ENCODE measurements at regions not wholly inside any gene's neighbourhood (a gene's known extent, or its start where the extent isn't known, plus 50 kb on each side); places are given as distances from the start of the nearest gene placed in this dataset.

GRCh38 chr15:36363335-36363734 is 216.1 kb upstream of the CDIN1 start:
- no CpG with 5 or more reads among the region's 4 CpGs for WGBS (ENCODE audit: insufficient coverage)
- H3K79me2 ChIP-seq (ENCODE audit: control insufficient read depth, insufficient read depth, low read length) = no peaks in the 10 kb centered on the region
- ChIA-PET POLR2A (no interaction called here), CTCF (no interaction called here)
- no peaks in the 10 kb centered on the region for H3K36me3 ChIP-seq (replicated peaks in 1 of 2; ENCODE audit: control extremely low read depth in 1 of 2, control insufficient read depth in 1 of 2, extremely low read depth in 1 of 2, insufficient read depth in 2 of 2, low read length in 1 of 2)
- Mint-ChIP-seq H3K9me3 (ENCODE audit: insufficient read depth) (no peaks in the 10 kb centered on the region), H3K27ac (no peak overlapping the region), H3K27me3 (no peaks in the 10 kb centered on the region), H3K4me3 (no peak overlapping the region), H3K4me1 (no peaks in the 10 kb centered on the region)
- no peak overlapping the region for H3K4me2 ChIP-seq (replicated peaks; ENCODE audit: low read depth, low read length, poor library complexity, severe bottlenecking)
- no peak overlapping the region for H3K4me3 ChIP-seq (ENCODE audit: control extremely low read depth in 1 of 5, extremely low read depth in 1 of 5, insufficient read depth in 1 of 5, low read depth in 2 of 5, low read length in 4 of 5)
- intact Hi-C loops (cut with micrococcal nuclease) = no loop called here
- H2AFZ ChIP-seq (ENCODE audit: insufficient read depth, low read depth, low read length, poor library complexity, severe bottlenecking) = no peak overlapping the region
- TF ChIP-seq, protein P1, sequence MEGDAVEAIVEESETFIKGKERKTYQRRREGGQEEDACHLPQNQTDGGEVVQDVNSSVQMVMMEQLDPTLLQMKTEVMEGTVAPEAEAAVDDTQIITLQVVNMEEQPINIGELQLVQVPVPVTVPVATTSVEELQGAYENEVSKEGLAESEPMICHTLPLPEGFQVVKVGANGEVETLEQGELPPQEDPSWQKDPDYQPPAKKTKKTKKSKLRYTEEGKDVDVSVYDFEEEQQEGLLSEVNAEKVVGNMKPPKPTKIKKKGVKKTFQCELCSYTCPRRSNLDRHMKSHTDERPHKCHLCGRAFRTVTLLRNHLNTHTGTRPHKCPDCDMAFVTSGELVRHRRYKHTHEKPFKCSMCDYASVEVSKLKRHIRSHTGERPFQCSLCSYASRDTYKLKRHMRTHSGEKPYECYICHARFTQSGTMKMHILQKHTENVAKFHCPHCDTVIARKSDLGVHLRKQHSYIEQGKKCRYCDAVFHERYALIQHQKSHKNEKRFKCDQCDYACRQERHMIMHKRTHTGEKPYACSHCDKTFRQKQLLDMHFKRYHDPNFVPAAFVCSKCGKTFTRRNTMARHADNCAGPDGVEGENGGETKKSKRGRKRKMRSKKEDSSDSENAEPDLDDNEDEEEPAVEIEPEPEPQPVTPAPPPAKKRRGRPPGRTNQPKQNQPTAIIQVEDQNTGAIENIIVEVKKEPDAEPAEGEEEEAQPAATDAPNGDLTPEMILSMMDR (IDR thresholded peaks at IDR 0.05) = no peak
- no peak for TF ChIP-seq EZH2 (IDR thresholded peaks at IDR 0.05; ENCODE audit: borderline replicate concordance, insufficient read depth, low read depth, low read length, poor library complexity, severe bottlenecking)
- no peak overlapping the region for H3K27ac ChIP-seq (ENCODE audit: low read length in 2 of 2)
- no peak overlapping the region for H3K9ac ChIP-seq (ENCODE audit: low read length)
- no peaks in the 10 kb centered on the region for H4K20me1 ChIP-seq (ENCODE audit: control insufficient read depth, insufficient read depth, low read length, poor library complexity, severe bottlenecking)
- no peaks in the 10 kb centered on the region for H3K4me1 ChIP-seq (ENCODE audit: control insufficient read depth in 2 of 2, insufficient read depth in 2 of 2, low read length in 2 of 2)
- DNase-seq (no peak), ATAC-seq (ENCODE audit: low read depth) (no peak)
- no peaks in the 10 kb centered on the region for H3K9me3 ChIP-seq (ENCODE audit: control extremely low read depth in 1 of 3, control insufficient read depth in 2 of 3, insufficient read depth in 1 of 3, low read length in 2 of 3)
- H3K27me3 ChIP-seq (replicated peaks in 1 of 4; ENCODE audit: control extremely low read depth in 1 of 4, control insufficient read depth in 3 of 4, insufficient read depth in 4 of 4, low read length in 3 of 4) = no peaks in the 10 kb centered on the region

DNA sequence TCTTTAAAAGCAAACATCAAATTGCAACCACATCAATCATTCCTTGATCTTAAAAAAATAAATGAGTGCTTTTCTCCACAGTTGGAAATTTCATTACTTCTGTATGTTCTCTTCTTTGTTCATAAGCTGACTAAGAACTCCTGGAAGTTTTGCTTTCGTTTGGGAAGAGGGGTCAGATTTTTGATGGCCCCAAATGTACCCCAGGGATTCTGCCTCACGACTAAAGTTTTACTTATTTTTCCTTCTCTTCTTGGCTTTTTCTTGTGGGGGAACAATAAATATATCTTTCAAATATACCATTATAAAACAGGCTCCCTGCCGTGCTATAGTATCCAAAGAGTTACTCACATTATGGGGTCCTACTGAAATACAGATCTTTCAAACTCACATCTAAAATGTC is 215.0 kb upstream of the CDIN1 start:
- Histone ChIP-seq H4K20me1 (ENCODE audit: control insufficient read depth, insufficient read depth, low read length, poor library complexity, severe bottlenecking) (no peaks in the 10 kb centered on the region), H3K4me3 (ENCODE audit: control extremely low read depth in 1 of 5, extremely low read depth in 1 of 5, insufficient read depth in 1 of 5, low read depth in 2 of 5, low read length in 4 of 5) (no peak overlapping the region), H3K79me2 (ENCODE audit: control insufficient read depth, insufficient read depth, low read length) (no peaks in the 10 kb centered on the region), H3K9me3 (ENCODE audit: control extremely low read depth in 1 of 3, control insufficient read depth in 2 of 3, insufficient read depth in 1 of 3, low read length in 2 of 3) (no peaks in the 10 kb centered on the region), H3K36me3 (replicated peaks in 1 of 2; ENCODE audit: control extremely low read depth in 1 of 2, control insufficient read depth in 1 of 2, extremely low read depth in 1 of 2, insufficient read depth in 2 of 2, low read length in 1 of 2) (no peaks in the 10 kb centered on the region), H3K4me2 (replicated peaks; ENCODE audit: low read depth, low read length, poor library complexity, severe bottlenecking) (no peak overlapping the region), H2AFZ (ENCODE audit: insufficient read depth, low read depth, low read length, poor library complexity, severe bottlenecking) (no peak overlapping the region), H3K27ac (ENCODE audit: low read length in 2 of 2) (no peak overlapping the region), H3K9ac (ENCODE audit: low read length) (no peak overlapping the region), H3K4me1 (ENCODE audit: control insufficient read depth in 2 of 2, insufficient read depth in 2 of 2, low read length in 2 of 2) (no peaks in the 10 kb centered on the region), H3K27me3 (replicated peaks in 1 of 4; ENCODE audit: control extremely low read depth in 1 of 4, control insufficient read depth in 3 of 4, insufficient read depth in 4 of 4, low read length in 3 of 4) (no peaks in the 10 kb centered on the region)
- no CpG with 5 or more reads among the region's 3 CpGs for WGBS (ENCODE audit: insufficient coverage)
- DNase-seq (no peak), ATAC-seq (ENCODE audit: low read depth) (no peak)
- no peaks in the 10 kb centered on the region for H3K4me1 Mint-ChIP-seq
- intact Hi-C loops (cut with micrococcal nuclease) = no loop called here
- CTCF ChIA-PET = no interaction called here
- no peak overlapping the region for H3K4me3 Mint-ChIP-seq
- POLR2A ChIA-PET = no interaction called here
- H3K27me3 Mint-ChIP-seq = no peaks in the 10 kb centered on the region
- peaks cover 2% of the 10 kb centered on the region for H3K9me3 Mint-ChIP-seq (ENCODE audit: insufficient read depth)
- H3K27ac Mint-ChIP-seq = no peak overlapping the region
- no peak for TF ChIP-seq EZH2 (IDR thresholded peaks at IDR 0.05; ENCODE audit: borderline replicate concordance, insufficient read depth, low read depth, low read length, poor library complexity, severe bottlenecking)
- TF ChIP-seq, protein P1 (IDR thresholded peaks at IDR 0.05) = no peak
